HEK293 (cell line): ENCODE measurements at regions not wholly inside any gene's neighbourhood (a gene's known extent, or its start where the extent isn't known, plus 50 kb on each side); places are given as distances from the start of the nearest gene placed in this dataset.

Experiments used
- CTCF ChIA-PET: fragments of 350-600 bp; formaldehyde crosslinking; extraction: SDS; loops from one replicate; lab custom pipeline; 2021; ENCODE audit warnings: antibody characterized with exemption; lab: Yijun Ruan, JAX
- POLR2A ChIA-PET: fragments of 300-600 bp; formaldehyde crosslinking; extraction: SDS; loops from one replicate; lab custom pipeline; 2020; ENCODE audit warnings: antibody characterized with exemption, inconsistent platforms; lab: Yijun Ruan, JAX
- H3K27ac ChIP-seq: fragments of 200-500 bp; sonication (Bioruptor generic); 2 replicates; pipeline ENCODE4 v1.5.1; 2014; ENCODE audit warnings: low read depth, low read length, control low read depth, inconsistent platforms; ENCODE audit errors: extremely low read depth
- H3K36me3 ChIP-seq, 2 experiments: fragments of 200-500 bp in 1 of 2; sonication (Bioruptor generic) in 1 of 2; 1 replicate in 1 of 2; 2 replicates in 1 of 2; pipeline ENCODE4 v1.5.1; 2014 to 2017; ENCODE audit warnings: inconsistent platforms in 2 of 2, low read length in 2 of 2; ENCODE audit not compliant: control insufficient read depth in 2 of 2, insufficient read depth in 1 of 2
- H3K4me1 ChIP-seq: fragments of 200-500 bp; sonication (Bioruptor generic); 2 replicates; pipeline ENCODE4 v1.5.1; 2014; ENCODE audit warnings: mild to moderate bottlenecking, low read length, inconsistent platforms; ENCODE audit not compliant: control insufficient read depth, insufficient read depth
- H3K4me3 ChIP-seq: 2 replicates; pipeline ENCODE4 v1.5.1; 2011; ENCODE audit warnings: low read depth, mild to moderate bottlenecking, control low read depth, low read length, moderate library complexity
- H3K9me3 ChIP-seq: fragments of 200-500 bp; sonication (Bioruptor generic); 2 replicates; pipeline ENCODE4 v1.5.1; 2014; ENCODE audit warnings: low read depth, low read length, inconsistent platforms; ENCODE audit not compliant: control insufficient read depth, insufficient read depth
- PRDM1 ChIP-seq: fragments of 450-650 bp; formaldehyde crosslinking; IDR thresholded peaks from 2 replicates; pipeline ENCODE4; 2016; ENCODE audit warnings: missing biosample characterization, missing genetic modification characterization
- SCRT1 ChIP-seq: fragments of 450-650 bp; formaldehyde crosslinking; IDR thresholded peaks from 2 replicates; pipeline ENCODE4 v1.5.1; 2016; ENCODE audit warnings: missing biosample characterization, missing genetic modification characterization, borderline replicate concordance
- SCRT2 ChIP-seq: fragments of 450-650 bp; formaldehyde crosslinking; IDR thresholded peaks from 2 replicates; pipeline ENCODE4 v1.5.1; 2016; ENCODE audit warnings: missing biosample characterization, missing genetic modification characterization
- SETDB1 ChIP-seq: IDR thresholded peaks from one replicate; pipeline ENCODE4 v1.6.1; 2017; ENCODE audit warnings: mild to moderate bottlenecking, low read length, moderate library complexity, mixed read lengths; ENCODE audit not compliant: insufficient read length
- YY1 ChIP-seq: fragments of 450-650 bp; formaldehyde crosslinking; IDR thresholded peaks from 2 replicates; pipeline ENCODE4 v1.5.1; 2018; ENCODE audit warnings: missing biosample characterization, missing genetic modification characterization
- ZBTB1 ChIP-seq: fragments of 450-650 bp; formaldehyde crosslinking; IDR thresholded peaks from 2 replicates; pipeline ENCODE4 v1.5.1; 2016; ENCODE audit warnings: missing biosample characterization, missing genetic modification characterization
- ZBTB21 ChIP-seq: fragments of 450-650 bp; formaldehyde crosslinking; IDR thresholded peaks from 2 replicates; pipeline ENCODE4 v1.5.1; 2017; ENCODE audit warnings: missing biosample characterization, missing genetic modification characterization
- ZFHX2 ChIP-seq: fragments of 450-650 bp; formaldehyde crosslinking; conservative IDR thresholded peaks from 2 replicates; pipeline ENCODE4 v1.5.1; 2016; ENCODE audit warnings: missing biosample characterization, missing genetic modification characterization
- ZFP69B ChIP-seq: fragments of 450-650 bp; formaldehyde crosslinking; IDR thresholded peaks from 2 replicates; pipeline ENCODE4 v1.5.1; 2016; ENCODE audit warnings: missing biosample characterization, missing genetic modification characterization
- ZIC2 ChIP-seq: fragments of 450-650 bp; formaldehyde crosslinking; IDR thresholded peaks from 2 replicates; pipeline ENCODE4 v1.5.1; 2016; ENCODE audit warnings: missing biosample characterization, missing genetic modification characterization
- ZNF221 ChIP-seq: fragments of 450-650 bp; formaldehyde crosslinking; IDR thresholded peaks from 2 replicates; pipeline ENCODE4 v1.5.1; 2017; ENCODE audit warnings: missing biosample characterization, missing genetic modification characterization, borderline replicate concordance
- ZNF302 ChIP-seq: fragments of 450-650 bp; formaldehyde crosslinking; IDR thresholded peaks from 2 replicates; pipeline ENCODE4 v1.5.1; 2016; ENCODE audit warnings: missing biosample characterization, missing genetic modification characterization, low read depth
- ZNF335 ChIP-seq: fragments of 450-650 bp; formaldehyde crosslinking; conservative IDR thresholded peaks from 2 replicates; pipeline ENCODE4 v1.5.1; 2016; ENCODE audit warnings: missing biosample characterization, missing genetic modification characterization
- ZNF350 ChIP-seq: fragments of 450-650 bp; formaldehyde crosslinking; IDR thresholded peaks from 2 replicates; pipeline ENCODE4 v1.5.0; 2017; ENCODE audit warnings: missing biosample characterization, mild to moderate bottlenecking, missing genetic modification characterization
- ZNF366 ChIP-seq: fragments of 450-650 bp; formaldehyde crosslinking; conservative IDR thresholded peaks from 2 replicates; pipeline ENCODE4 v1.5.1; 2016; ENCODE audit warnings: missing biosample characterization, missing genetic modification characterization
- ZNF394 ChIP-seq: fragments of 450-650 bp; formaldehyde crosslinking; IDR thresholded peaks from 2 replicates; pipeline ENCODE4 v1.5.1; 2016; ENCODE audit warnings: missing biosample characterization, missing genetic modification characterization, mild to moderate bottlenecking, moderate library complexity, borderline replicate concordance
- ZNF473 ChIP-seq: fragments of 450-650 bp; formaldehyde crosslinking; IDR thresholded peaks from 2 replicates; pipeline ENCODE4 v1.5.1; 2017; ENCODE audit warnings: missing biosample characterization, missing genetic modification characterization
- ZNF561 ChIP-seq: fragments of 450-650 bp; IDR thresholded peaks from 2 replicates; pipeline ENCODE4 v1.5.1; 2018; ENCODE audit warnings: missing biosample characterization, missing genetic modification characterization, borderline replicate concordance
- ZNF596 ChIP-seq: fragments of 450-650 bp; IDR thresholded peaks from 2 replicates; pipeline ENCODE4 v1.5.0; 2018; ENCODE audit warnings: missing biosample characterization, mild to moderate bottlenecking, missing genetic modification characterization, moderate library complexity
- ZNF623 ChIP-seq: fragments of 450-650 bp; formaldehyde crosslinking; IDR thresholded peaks from 2 replicates; pipeline ENCODE4 v1.5.1; 2016; ENCODE audit warnings: missing biosample characterization, missing genetic modification characterization
- ZNF704 ChIP-seq: fragments of 450-650 bp; formaldehyde crosslinking; IDR thresholded peaks from 2 replicates; pipeline ENCODE4 v1.5.1; 2016; ENCODE audit warnings: missing biosample characterization, missing genetic modification characterization
- ZNF791 ChIP-seq: fragments of 450-650 bp; formaldehyde crosslinking; IDR thresholded peaks from 2 replicates; pipeline ENCODE4 v1.5.1; 2016; ENCODE audit warnings: missing biosample characterization, missing genetic modification characterization
- ZNF830 ChIP-seq: fragments of 450-650 bp; IDR thresholded peaks from 2 replicates; pipeline ENCODE4 v1.5.0; 2018; ENCODE audit warnings: missing biosample characterization, missing genetic modification characterization, low read depth, mild to moderate bottlenecking, moderate library complexity
- TF ChIP-seq, protein P1 (sequence below): fragments of 450-650 bp; formaldehyde crosslinking; IDR thresholded peaks from 2 replicates; pipeline ENCODE4 v1.5.1; 2016; ENCODE audit warnings: missing biosample characterization, missing genetic modification characterization

- peak; percentile 68; the same call in 1 of the 2 replicates for TF ChIP-seq ZNF561 (tag by site-specific recombination)
- TF ChIP-seq ZNF704 (tag by site-specific recombination), result no peak
- TF ChIP-seq ZNF221, result no peak
- TF ChIP-seq ZNF473 (tag by site-specific recombination), result no peak
- TF ChIP-seq, all 188 proteins: peak for 31
Measured at GRCh38 chr12:65593239-65593701, 231.0 kb upstream of the HMGA2 start (continued).

DNA sequence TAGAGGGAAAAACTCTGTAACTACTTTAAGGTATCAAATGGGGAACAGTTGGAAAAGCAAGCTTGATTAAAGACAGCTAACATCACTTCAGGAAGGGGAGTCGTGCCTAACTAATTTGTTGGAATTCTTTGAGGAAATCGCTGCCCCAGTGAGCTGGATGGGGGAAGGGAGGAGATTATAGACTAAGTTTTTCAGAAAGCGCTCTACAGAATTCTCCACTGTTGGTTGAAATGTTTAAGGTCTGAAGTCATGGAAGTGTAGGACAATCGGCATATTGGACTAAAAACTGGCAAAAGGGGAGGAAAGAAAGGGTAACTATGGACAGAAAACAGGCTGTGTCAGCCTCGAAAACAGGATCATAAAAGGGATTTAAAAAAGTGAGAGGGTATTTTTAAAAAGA is 229.9 kb upstream of the HMGA2 start:
- Histone ChIP-seq H3K4me1 (peaks cover 33% of the 10 kb centered on the region), H3K9me3 (no peaks in the 10 kb centered on the region), H3K4me3 (no peak overlapping the region), H3K36me3 (no peaks in the 10 kb centered on the region), H3K27ac (no peak overlapping the region)
- ChIA-PET POLR2A (no interaction called here), CTCF (interaction anchor here (0.7 to 2.4 kb wide), 4 partner anchors 8 to 38 kb away, joined by 3 to 8 read pairs (median 4); no protein-coding TSS in a partner anchor)
- TF ChIP-seq PRDM1 (peak; percentile 30; the same call in 1 of the 2 replicates), ZNF623 (tag by site-specific recombination) (no peak), ZNF830 (no peak), ZNF335 (tag by site-specific recombination) (0 out of 2 replicates have a peak, but pooled peaks have one; percentile 35)

DNA sequence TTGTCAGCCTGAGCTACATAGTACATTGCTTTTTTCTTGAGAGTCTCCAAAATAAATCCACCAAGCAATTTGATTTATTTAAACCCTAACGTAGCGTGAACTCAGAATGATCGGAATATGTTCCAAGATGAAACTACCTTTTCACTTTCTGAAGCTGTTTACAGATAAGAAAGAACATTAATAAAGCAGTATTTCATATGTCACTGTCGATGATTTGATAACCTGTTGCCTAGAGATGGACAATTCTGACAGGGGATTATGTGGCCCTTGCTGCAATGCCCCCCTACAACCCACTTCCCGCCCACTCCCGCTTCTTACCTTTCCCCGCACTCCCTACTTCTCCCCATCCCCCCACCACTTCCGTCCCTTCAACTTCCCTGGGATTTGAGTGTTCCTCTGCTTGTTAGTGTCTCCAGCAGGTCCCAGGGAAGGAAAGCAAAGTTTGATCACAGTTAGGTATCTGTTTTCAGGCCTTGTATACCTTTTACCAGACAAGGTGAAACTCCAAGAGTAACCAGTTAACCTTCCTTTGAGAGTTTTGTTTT is 229.2 kb upstream of the HMGA2 start:
- no peak overlapping the region for H3K4me3 ChIP-seq
- TF ChIP-seq SCRT1 (tag by site-specific recombination) (0 out of 2 replicates have a peak, but pooled peaks have one; percentile 40), ZNF791 (tag by site-specific recombination) (no peak), ZNF394 (tag by site-specific recombination) (no peak), ZFHX2 (peak; percentile 55; the same call in 1 of the 2 replicates), YY1 (tag by site-specific recombination) (no peak), ZNF302 (tag by site-specific recombination) (no peak), ZFP69B (tag by site-specific recombination) (no peak), SCRT2 (tag by site-specific recombination) (peak; percentile 89), ZNF350 (tag by site-specific recombination) (no peak)
- TF ChIP-seq, all 188 proteins: peak for 3
- H3K4me1 ChIP-seq, result peaks cover 33% of the 10 kb centered on the region
- POLR2A ChIA-PET, result no interaction called here
- no peaks in the 10 kb centered on the region for H3K9me3 ChIP-seq
- CTCF ChIA-PET, result interaction anchor here (0.8 to 2.4 kb wide), 3 partner anchors 7 to 39 kb away, joined by 3 to 8 read pairs (median 5); no protein-coding TSS in a partner anchor
- no peak overlapping the region for H3K27ac ChIP-seq
- H3K36me3 ChIP-seq, result no peaks in the 10 kb centered on the region

DNA sequence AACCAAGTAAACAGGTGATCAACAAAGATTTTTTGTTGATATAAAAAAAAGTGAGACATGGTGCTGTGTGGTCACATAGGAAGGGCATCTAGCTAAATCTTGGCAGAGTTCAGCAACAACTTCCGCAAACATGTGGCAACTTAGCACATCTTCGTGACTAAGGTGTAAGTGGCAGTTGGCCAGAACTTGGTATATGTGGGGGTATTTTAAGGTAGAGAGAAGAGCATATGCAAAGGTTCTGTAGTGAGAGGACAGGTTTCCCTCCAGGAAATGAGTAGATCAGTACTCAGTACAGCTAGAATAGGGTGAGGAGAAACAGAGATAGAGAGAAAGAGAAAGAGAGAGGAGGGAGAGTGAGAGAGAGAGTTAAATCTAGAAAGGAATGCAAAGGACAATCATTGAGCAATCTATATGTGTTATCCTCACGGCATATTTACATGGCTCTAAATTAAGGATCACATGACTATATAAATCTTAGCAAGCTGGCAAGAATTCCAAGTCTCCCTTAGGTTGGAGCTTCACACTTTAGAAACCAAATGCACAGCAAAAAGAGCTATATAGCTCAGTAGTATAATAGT is 227.7 kb upstream of the HMGA2 start:
- H3K9me3 ChIP-seq, result no peaks in the 10 kb centered on the region
- H3K36me3 ChIP-seq, result no peaks in the 10 kb centered on the region
- no peak overlapping the region; the same call in 1 of the 2 replicates for H3K27ac ChIP-seq
- POLR2A ChIA-PET, result no interaction called here
- no peak overlapping the region for H3K4me3 ChIP-seq
- H3K4me1 ChIP-seq, result peaks cover 31% of the 10 kb centered on the region
- TF ChIP-seq ZNF366 (tag by site-specific recombination) (peak; percentile 72), ZNF596 (tag by site-specific recombination) (peak; percentile 44; the same call in 1 of the 2 replicates), ZBTB21 (no peak), ZIC2 (tag by site-specific recombination) (no peak), ZBTB1 (no peak), PRDM1 (peak; percentile 94), SETDB1 (no peak)
- TF ChIP-seq, protein P1, sequence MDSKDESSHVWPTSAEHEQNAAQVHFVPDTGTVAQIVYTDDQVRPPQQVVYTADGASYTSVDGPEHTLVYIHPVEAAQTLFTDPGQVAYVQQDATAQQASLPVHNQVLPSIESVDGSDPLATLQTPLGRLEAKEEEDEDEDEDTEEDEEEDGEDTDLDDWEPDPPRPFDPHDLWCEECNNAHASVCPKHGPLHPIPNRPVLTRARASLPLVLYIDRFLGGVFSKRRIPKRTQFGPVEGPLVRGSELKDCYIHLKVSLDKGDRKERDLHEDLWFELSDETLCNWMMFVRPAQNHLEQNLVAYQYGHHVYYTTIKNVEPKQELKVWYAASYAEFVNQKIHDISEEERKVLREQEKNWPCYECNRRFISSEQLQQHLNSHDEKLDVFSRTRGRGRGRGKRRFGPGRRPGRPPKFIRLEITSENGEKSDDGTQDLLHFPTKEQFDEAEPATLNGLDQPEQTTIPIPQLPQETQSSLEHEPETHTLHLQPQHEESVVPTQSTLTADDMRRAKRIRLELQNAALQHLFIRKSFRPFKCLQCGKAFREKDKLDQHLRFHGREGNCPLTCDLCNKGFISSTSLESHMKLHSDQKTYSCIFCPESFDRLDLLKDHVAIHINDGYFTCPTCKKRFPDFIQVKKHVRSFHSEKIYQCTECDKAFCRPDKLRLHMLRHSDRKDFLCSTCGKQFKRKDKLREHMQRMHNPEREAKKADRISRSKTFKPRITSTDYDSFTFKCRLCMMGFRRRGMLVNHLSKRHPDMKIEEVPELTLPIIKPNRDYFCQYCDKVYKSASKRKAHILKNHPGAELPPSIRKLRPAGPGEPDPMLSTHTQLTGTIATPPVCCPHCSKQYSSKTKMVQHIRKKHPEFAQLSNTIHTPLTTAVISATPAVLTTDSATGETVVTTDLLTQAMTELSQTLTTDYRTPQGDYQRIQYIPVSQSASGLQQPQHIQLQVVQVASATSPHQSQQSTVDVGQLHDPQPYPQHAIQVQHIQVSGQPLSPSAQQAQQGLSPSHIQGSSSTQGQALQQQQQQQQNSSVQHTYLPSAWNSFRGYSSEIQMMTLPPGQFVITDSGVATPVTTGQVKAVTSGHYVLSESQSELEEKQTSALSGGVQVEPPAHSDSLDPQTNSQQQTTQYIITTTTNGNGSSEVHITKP, result peak; percentile 36; the same call in 1 of the 2 replicates
- CTCF ChIA-PET, result interaction anchor here (0.5 to 1.0 kb wide), 5 partner anchors 12 to 454 kb away, joined by 3 to 4 read pairs (median 3); no protein-coding TSS in a partner anchor
